CD14-positive monocyte (primary cell): ENCODE measurements at regions not wholly inside any gene's neighbourhood (a gene's known extent, or its start where the extent isn't known, plus 50 kb on each side); places are given as distances from the start of the nearest gene placed in this dataset.

Experiments
- DNase-seq, 3 donors: peaks; one replicate each; pipeline ENCODE4 v3.0.0-alpha.2; 2011 to 2022
- H2AFZ ChIP-seq: 2 replicates; pipeline ENCODE4 v1.6.0; 2012; ENCODE audit warnings: mild to moderate bottlenecking, low read depth, low read length, inconsistent platforms; ENCODE audit not compliant: insufficient read depth, poor library complexity, severe bottlenecking
- H3K27ac ChIP-seq, 2 donors: 1 replicate in 1 of 2; 2 replicates in 1 of 2; pipeline ENCODE4 v1.5.1; 2012 to 2013; ENCODE audit warnings: low read length in 2 of 2, control low read depth in 1 of 2, inconsistent platforms in 1 of 2, low read depth in 1 of 2, mild to moderate bottlenecking in 1 of 2
- H3K27me3 ChIP-seq, 2 donors: one replicate each; pipeline versions ENCODE4 v1.6.0 to v1.6.1; 2011 to 2013; ENCODE audit warnings: low read length in 2 of 2; ENCODE audit not compliant: control insufficient read depth in 2 of 2, insufficient read depth in 2 of 2
- H3K36me3 ChIP-seq, 2 donors: replicated peaks in 1 of 2; 1 replicate in 1 of 2; 2 replicates in 1 of 2; pipeline versions ENCODE4 v1.5.1 to v1.6.1; 2012 to 2013; ENCODE audit warnings: low read length in 2 of 2, control low read depth in 1 of 2, inconsistent platforms in 1 of 2, mild to moderate bottlenecking in 1 of 2; ENCODE audit not compliant: insufficient read depth in 2 of 2, control insufficient read depth in 1 of 2
- H3K4me1 ChIP-seq, 2 donors: 1 replicate in 1 of 2; 2 replicates in 1 of 2; pipeline versions ENCODE4 v1.5.1 to v1.6.1; 2012 to 2013; ENCODE audit warnings: low read length in 2 of 2, control low read depth in 1 of 2, inconsistent platforms in 1 of 2, mild to moderate bottlenecking in 1 of 2, moderate library complexity in 1 of 2; ENCODE audit not compliant: insufficient read depth in 2 of 2, control insufficient read depth in 1 of 2
- H3K4me2 ChIP-seq: replicated peaks from 2 replicates; pipeline ENCODE3; 2012; ENCODE audit warnings: low read length, moderate library complexity, mild to moderate bottlenecking; ENCODE audit not compliant: poor library complexity, severe bottlenecking; ENCODE audit errors: extremely low read depth
- H3K4me3 ChIP-seq, 3 experiments: fragments of 200-600 bp in 1 of 3; sonication (generic) in 1 of 3; replicated peaks in 1 of 3; 1 replicate in 2 of 3; 2 replicates in 1 of 3; pipeline ENCODE4 v1.5.1; 2011 to 2013; ENCODE audit warnings: low read length in 3 of 3, mild to moderate bottlenecking in 3 of 3, control low read depth in 2 of 3, low read depth in 2 of 3, inconsistent platforms in 1 of 3, moderate library complexity in 1 of 3
- H3K79me2 ChIP-seq: 2 replicates; pipeline ENCODE4 v1.6.0; 2012; ENCODE audit warnings: mild to moderate bottlenecking, control low read depth, inconsistent platforms, low read length, moderate library complexity; ENCODE audit not compliant: insufficient read depth
- H3K9ac ChIP-seq: 2 replicates; pipeline ENCODE4 v1.6.0; 2017; ENCODE audit warnings: low read length, mild to moderate bottlenecking; ENCODE audit not compliant: insufficient read depth, poor library complexity, severe bottlenecking
- H3K9me3 ChIP-seq, 2 donors: replicated peaks in 1 of 2; 1 replicate in 1 of 2; 2 replicates in 1 of 2; pipeline versions ENCODE4 v1.5.1 to v1.6.1; 2012 to 2013; ENCODE audit warnings: low read length in 2 of 2, control low read depth in 1 of 2; ENCODE audit not compliant: control insufficient read depth in 1 of 2, insufficient read depth in 1 of 2
- H4K20me1 ChIP-seq: 2 replicates; pipeline ENCODE4 v1.6.0; 2012; ENCODE audit warnings: mild to moderate bottlenecking, low read length, control low read depth, moderate library complexity; ENCODE audit not compliant: insufficient read depth
- H3K27ac Mint-ChIP-seq, 7 donors: one replicate each; pipeline ENCODE4 v1.8.0; 2020; ENCODE audit warnings: mild to moderate bottlenecking in 7 of 7, mixed read lengths in 7 of 7, moderate library complexity in 6 of 7, inconsistent platforms in 2 of 7
- H3K27me3 Mint-ChIP-seq, 3 donors: one replicate each; pipeline ENCODE4 v1.8.0; 2021 to 2022; ENCODE audit warnings: low read depth in 3 of 3, mild to moderate bottlenecking in 3 of 3, mixed read lengths in 3 of 3, moderate library complexity in 3 of 3, inconsistent platforms in 1 of 3
- H3K36me3 Mint-ChIP-seq, 2 donors: one replicate each; pipeline ENCODE4 v1.8.0; 2020; ENCODE audit warnings: mixed read lengths in 2 of 2, inconsistent platforms in 1 of 2, mild to moderate bottlenecking in 1 of 2
- H3K4me1 Mint-ChIP-seq: one replicate; pipeline ENCODE4 v1.8.0; 2020; ENCODE audit warnings: mild to moderate bottlenecking, mixed read lengths
- H3K4me3 Mint-ChIP-seq, 2 donors: one replicate each; pipeline ENCODE4 v1.8.0; 2020; ENCODE audit warnings: mild to moderate bottlenecking in 2 of 2, mixed read lengths in 2 of 2, moderate library complexity in 1 of 2
- H3K9me3 Mint-ChIP-seq, 7 donors: one replicate each; pipeline ENCODE4 v1.8.0; 2020 to 2022; ENCODE audit warnings: mixed read lengths in 7 of 7, mild to moderate bottlenecking in 6 of 7, moderate library complexity in 6 of 7, inconsistent platforms in 2 of 7
- CTCF ChIP-seq: fragments of 200-600 bp; IDR thresholded peaks from one replicate; pipeline ENCODE4 v1.8.0; 2022; ENCODE audit warnings: antibody characterized with exemption, mild to moderate bottlenecking
- WGBS: methylation state at CpG from one replicate; pipeline ENCODE4 v1.1.5; 2013; ENCODE audit warnings: missing lambda C conversion rate; ENCODE audit not compliant: insufficient coverage; 5-methylcytosine and 5-hydroxymethylcytosine counted together
- intact Hi-C, 2 donors: fragments of 100-400 bp; cut with micrococcal nuclease; formaldehyde crosslinking; loops; one replicate each; pipeline versions ENCODE4 v1.15.0 to v1.15.1; 2023

GRCh38 chr5:109562441-109562840 lies 127.3 kb upstream of the MAN2A1 start:
- peaks cover under 1% of the 10 kb centered on the region for H3K4me1 Mint-ChIP-seq
- Histone ChIP-seq H3K27me3 (no peaks in the 10 kb centered on the region), H2AFZ (no peak overlapping the region), H3K79me2 (no peaks in the 10 kb centered on the region), H3K4me1 (no peaks in the 10 kb centered on the region), H3K4me2 (no peak overlapping the region), H3K9ac (no peak overlapping the region), H3K9me3 (no peaks in the 10 kb centered on the region), H3K36me3 (no peaks in the 10 kb centered on the region), H3K4me3 (no peak overlapping the region), H3K27ac (no peak overlapping the region), H4K20me1 (no peaks in the 10 kb centered on the region)
- DNase-seq = no peak
- peaks cover 0 to 4% (median 1%) of the 10 kb centered on the region in 7 donors for H3K9me3 Mint-ChIP-seq
- no peak overlapping the region for H3K27ac Mint-ChIP-seq
- WGBS = 100% methylated on average over 1 of the region's 3 CpGs
- H3K4me3 Mint-ChIP-seq = no peak overlapping the region
- H3K27me3 Mint-ChIP-seq = no peaks in the 10 kb centered on the region
- no peaks in the 10 kb centered on the region for H3K36me3 Mint-ChIP-seq
- TF ChIP-seq CTCF = no peak
- intact Hi-C loops = no loop called here

- Histone ChIP-seq H3K27ac (no peak overlapping the region), H3K4me2 (no peak overlapping the region), H3K36me3 (no peaks in the 10 kb centered on the region), H4K20me1 (no peaks in the 10 kb centered on the region), H3K9ac (no peak overlapping the region), H2AFZ (no peak overlapping the region), H3K4me1 (no peaks in the 10 kb centered on the region), H3K9me3 (no peaks in the 10 kb centered on the region), H3K27me3 (no peaks in the 10 kb centered on the region), H3K4me3 (no peak overlapping the region), H3K79me2 (no peaks in the 10 kb centered on the region)
- H3K9me3 Mint-ChIP-seq = peaks cover 0 to 4% (median 1%) of the 10 kb centered on the region in 7 donors
- intact Hi-C loops = no loop called here
- H3K27ac Mint-ChIP-seq = no peak overlapping the region
- no peak overlapping the region for H3K4me3 Mint-ChIP-seq
- DNase-seq = no peak
- H3K27me3 Mint-ChIP-seq = no peaks in the 10 kb centered on the region
- H3K4me1 Mint-ChIP-seq = no peaks in the 10 kb centered on the region
- no peak for TF ChIP-seq CTCF
- no peaks in the 10 kb centered on the region for H3K36me3 Mint-ChIP-seq
Observed at GRCh38 chr5:109561447-109561846, 128.3 kb upstream of the MAN2A1 start.
